BE2C (cell line): ENCODE measurements at regions not wholly inside any gene's neighbourhood (a gene's known extent, or its start where the extent isn't known, plus 50 kb on each side); places are given as distances from the start of the nearest gene placed in this dataset.
"Not testable (repeated sequence)": the region's sequence is repeated elsewhere in the genome, so short reads cannot be mapped to it uniquely, and the experiment has no call there.

ENCODE experiments used
- DNase-seq: peaks from one replicate; pipeline ENCODE4 v3.0.0-alpha.2; 2020
- H3K27me3 ChIP-seq: fragments of 250-450 bp; sonication (Bioruptor Pico); 2 replicates; pipeline ENCODE4 v1.5.1; 2020; ENCODE audit warnings: mild to moderate bottlenecking
- H3K36me3 ChIP-seq: fragments of 250-450 bp; sonication (Bioruptor Pico); 2 replicates; pipeline ENCODE4 v1.5.1; 2020; ENCODE audit warnings: mild to moderate bottlenecking
- H3K4me1 ChIP-seq: fragments of 250-450 bp; sonication (Bioruptor Pico); 2 replicates; pipeline ENCODE4 v1.5.1; 2020
- H3K4me3 ChIP-seq: 2 replicates; pipeline ENCODE4 v1.5.1; 2011; ENCODE audit warnings: low read depth, low read length
- H3K9me3 ChIP-seq: fragments of 250-450 bp; sonication (Bioruptor Pico); 2 replicates; pipeline ENCODE4 v1.5.1; 2020
- CTCF ChIP-seq: IDR thresholded peaks from 2 replicates; pipeline ENCODE4 v1.5.1; 2012; ENCODE audit warnings: mild to moderate bottlenecking, low read depth, low read length

GRCh38 chr19:31037286-31037980 lies 311.8 kb downstream of the TSHZ3 start:
- H3K4me3 ChIP-seq: no peak overlapping the region
- no peak for DNase-seq
- H3K9me3 ChIP-seq: no peaks in the 10 kb centered on the region
- H3K4me1 ChIP-seq: no peaks in the 10 kb centered on the region
- no peaks in the 10 kb centered on the region for H3K36me3 ChIP-seq
- no peaks in the 10 kb centered on the region; the same call in 1 of the 2 replicates for H3K27me3 ChIP-seq
- no peak for TF ChIP-seq CTCF

GRCh38 chr19:31031455-31031854 lies 317.8 kb downstream of the TSHZ3 start:
- H3K36me3 ChIP-seq, H3K27me3 ChIP-seq, H3K4me1 ChIP-seq, H3K4me3 ChIP-seq, DNase-seq, H3K9me3 ChIP-seq: not testable (repeated sequence)

- no peaks in the 10 kb centered on the region for H3K4me1 ChIP-seq
- no peak for TF ChIP-seq CTCF
- DNase-seq: no peak
- H3K9me3 ChIP-seq: no peaks in the 10 kb centered on the region
- H3K4me3 ChIP-seq: no peak overlapping the region
- no peaks in the 10 kb centered on the region for H3K27me3 ChIP-seq
- H3K36me3 ChIP-seq: no peaks in the 10 kb centered on the region
These were observed 326.2 kb downstream of the TSHZ3 start for GRCh38 chr19:31023038-31023437.

GRCh38 chr19:31018936-31019335 lies 330.3 kb downstream of the TSHZ3 start:
- no peak for TF ChIP-seq CTCF
- Histone ChIP-seq H3K36me3 (no peaks in the 10 kb centered on the region), H3K9me3 (no peaks in the 10 kb centered on the region), H3K4me1 (no peaks in the 10 kb centered on the region), H3K27me3 (no peaks in the 10 kb centered on the region), H3K4me3 (no peak overlapping the region)
- no peak for DNase-seq

- H3K4me1 ChIP-seq: no peaks in the 10 kb centered on the region
- DNase-seq: no peak
- H3K27me3 ChIP-seq: no peaks in the 10 kb centered on the region
- no peaks in the 10 kb centered on the region for H3K36me3 ChIP-seq
- no peaks in the 10 kb centered on the region for H3K9me3 ChIP-seq
- no peak overlapping the region for H3K4me3 ChIP-seq
- no peak for TF ChIP-seq CTCF
These were observed 333.5 kb downstream of the TSHZ3 start for GRCh38 chr19:31015778-31016177.

- no peaks in the 10 kb centered on the region for H3K36me3 ChIP-seq
- H3K9me3 ChIP-seq: no peaks in the 10 kb centered on the region
- H3K4me1 ChIP-seq: no peaks in the 10 kb centered on the region
- no peak for TF ChIP-seq CTCF
- no peak overlapping the region for H3K4me3 ChIP-seq
- DNase-seq: no peak
- no peaks in the 10 kb centered on the region for H3K27me3 ChIP-seq
These were observed 334.6 kb downstream of the TSHZ3 start for GRCh38 chr19:31014668-31015067.
